Left ventricle myocardium inferior (tissue), 1 donor: ENCODE measurements at regions not wholly inside any gene's neighbourhood (a gene's known extent, or its start where the extent isn't known, plus 50 kb on each side); places are given as distances from the start of the nearest gene placed in this dataset.

ENCODE experiments used
- DNase-seq: peaks from one replicate; pipeline ENCODE4 v3.0.0-alpha.2; 2020
- H3K27ac ChIP-seq: fragments of 200-600 bp; replicated peaks from 2 replicates; pipeline ENCODE4 v1.8.0; 2021
- H3K27me3 ChIP-seq: fragments of 200-600 bp; 2 replicates; pipeline ENCODE4 v1.8.0; 2021; ENCODE audit warnings: low read depth
- H3K36me3 ChIP-seq: fragments of 200-600 bp; 2 replicates; pipeline ENCODE4 v1.8.0; 2021
- H3K4me1 ChIP-seq: fragments of 200-600 bp; 2 replicates; pipeline ENCODE4 v1.8.0; 2021
- H3K4me3 ChIP-seq: fragments of 200-600 bp; 2 replicates; pipeline ENCODE4 v1.8.0; 2021; ENCODE audit warnings: mild to moderate bottlenecking, moderate library complexity
- H3K9me3 ChIP-seq: fragments of 200-600 bp; replicated peaks from 2 replicates; pipeline ENCODE4 v1.8.0; 2021
- intact Hi-C: fragments of 100-400 bp; cut with micrococcal nuclease; formaldehyde crosslinking; loops from one replicate; pipeline ENCODE4 v1.11.0; 2022
- TF ChIP-seq, protein P1 (sequence below): fragments of 200-600 bp; IDR thresholded peaks from 2 replicates; pipeline ENCODE4 v1.8.0; 2021; ENCODE audit warnings: antibody characterized with exemption, mild to moderate bottlenecking, borderline replicate concordance
- donor health status: DM: no; HTN: yes; CAD: no; lungs with severe emphysema.

DNA sequence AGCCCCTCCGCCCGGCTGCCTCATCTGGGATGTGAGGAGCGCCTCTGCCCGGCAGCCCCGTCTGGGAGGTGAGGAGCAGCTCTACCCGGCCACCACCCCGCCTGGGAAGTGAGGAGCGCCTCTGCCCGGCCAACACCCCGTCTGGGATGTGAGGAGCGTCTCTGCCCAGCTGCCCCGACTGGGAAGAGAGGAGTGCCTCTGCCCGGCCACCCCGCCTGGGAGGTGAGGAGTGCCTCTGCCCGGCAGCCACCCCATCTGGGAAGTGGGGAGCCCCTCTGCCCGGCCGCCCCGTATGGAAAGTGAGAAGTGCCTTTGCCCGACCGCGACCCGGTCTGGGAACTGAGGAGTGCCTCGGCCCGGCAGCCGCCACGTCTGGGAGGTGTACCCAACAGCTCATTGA lies 74.3 kb upstream of the TNIP3 start:
- no peaks in the 10 kb centered on the region for H3K27me3 ChIP-seq
- H3K4me1 ChIP-seq, result no peaks in the 10 kb centered on the region
- intact Hi-C loops, result no loop called here
- DNase-seq, result no peak
- no peak overlapping the region for H3K27ac ChIP-seq
- H3K4me3 ChIP-seq, result no peak overlapping the region
- H3K36me3 ChIP-seq, result no peaks in the 10 kb centered on the region
- no peaks in the 10 kb centered on the region for H3K9me3 ChIP-seq
- TF ChIP-seq, protein P1, sequence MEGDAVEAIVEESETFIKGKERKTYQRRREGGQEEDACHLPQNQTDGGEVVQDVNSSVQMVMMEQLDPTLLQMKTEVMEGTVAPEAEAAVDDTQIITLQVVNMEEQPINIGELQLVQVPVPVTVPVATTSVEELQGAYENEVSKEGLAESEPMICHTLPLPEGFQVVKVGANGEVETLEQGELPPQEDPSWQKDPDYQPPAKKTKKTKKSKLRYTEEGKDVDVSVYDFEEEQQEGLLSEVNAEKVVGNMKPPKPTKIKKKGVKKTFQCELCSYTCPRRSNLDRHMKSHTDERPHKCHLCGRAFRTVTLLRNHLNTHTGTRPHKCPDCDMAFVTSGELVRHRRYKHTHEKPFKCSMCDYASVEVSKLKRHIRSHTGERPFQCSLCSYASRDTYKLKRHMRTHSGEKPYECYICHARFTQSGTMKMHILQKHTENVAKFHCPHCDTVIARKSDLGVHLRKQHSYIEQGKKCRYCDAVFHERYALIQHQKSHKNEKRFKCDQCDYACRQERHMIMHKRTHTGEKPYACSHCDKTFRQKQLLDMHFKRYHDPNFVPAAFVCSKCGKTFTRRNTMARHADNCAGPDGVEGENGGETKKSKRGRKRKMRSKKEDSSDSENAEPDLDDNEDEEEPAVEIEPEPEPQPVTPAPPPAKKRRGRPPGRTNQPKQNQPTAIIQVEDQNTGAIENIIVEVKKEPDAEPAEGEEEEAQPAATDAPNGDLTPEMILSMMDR, result no peak

DNA sequence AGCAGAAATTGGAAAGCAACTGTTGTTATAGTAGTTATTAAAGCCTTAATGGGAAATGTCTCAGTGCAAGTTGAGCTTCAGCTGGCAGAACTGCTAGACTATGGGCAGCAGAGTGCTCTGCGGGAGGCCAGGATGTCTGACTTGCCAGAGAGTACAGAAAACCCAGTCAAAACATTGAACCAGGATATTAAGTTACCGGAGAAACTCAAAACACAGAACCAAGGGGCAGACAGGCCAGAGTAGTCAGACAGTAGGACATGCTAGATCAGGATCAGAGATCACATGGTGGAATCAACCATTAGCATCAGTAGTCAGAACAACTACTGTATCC lies 72.9 kb upstream of the TNIP3 start:
- intact Hi-C loops, result no loop called here

DNA sequence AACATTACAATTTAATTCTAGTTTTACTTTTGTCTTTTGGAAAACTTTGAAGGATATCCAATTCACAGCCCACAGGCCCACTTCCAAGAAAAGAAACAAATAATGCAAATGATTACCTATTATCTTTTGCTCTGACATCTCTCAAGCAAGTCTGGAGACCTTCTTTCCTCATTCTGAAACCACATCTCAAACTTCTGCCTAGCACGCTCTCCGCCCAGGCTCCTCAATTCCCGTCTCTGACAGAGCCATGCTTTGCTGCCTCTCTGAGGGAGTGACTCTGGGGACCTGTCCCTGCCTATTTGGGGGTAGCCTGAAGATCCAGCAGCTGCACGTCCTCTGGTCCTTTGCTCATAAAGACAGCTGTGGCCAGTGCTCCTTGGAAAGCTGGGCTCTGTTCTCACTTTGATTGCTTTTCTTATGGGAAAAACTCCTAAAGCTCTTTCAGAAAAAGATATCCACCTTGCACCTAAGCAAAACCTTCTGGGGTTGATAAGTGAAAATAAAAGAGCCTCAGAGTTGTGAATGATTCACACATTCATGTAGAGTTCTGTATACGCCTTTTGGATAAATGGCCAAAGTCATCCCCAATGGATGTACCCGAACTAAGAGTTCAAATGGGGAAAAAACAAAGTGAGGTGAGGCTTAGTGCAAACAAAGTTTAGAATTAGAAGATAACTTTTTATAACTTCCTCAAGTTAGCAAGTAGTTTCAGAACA lies 72.4 kb upstream of the TNIP3 start:
- DNase-seq, result no peak
- no peak overlapping the region for H3K27ac ChIP-seq
- H3K9me3 ChIP-seq, result no peaks in the 10 kb centered on the region
- no peaks in the 10 kb centered on the region for H3K4me1 ChIP-seq
- no peaks in the 10 kb centered on the region for H3K27me3 ChIP-seq
- H3K36me3 ChIP-seq, result no peaks in the 10 kb centered on the region
- TF ChIP-seq, protein P1, result no peak
- intact Hi-C loops, result no loop called here
- H3K4me3 ChIP-seq, result no peak overlapping the region

More for the DNA sequence above, 72.9 kb upstream of the TNIP3 start:
- DNase-seq, result no peak
- no peaks in the 10 kb centered on the region for H3K27me3 ChIP-seq
- H3K4me1 ChIP-seq, result no peaks in the 10 kb centered on the region
- TF ChIP-seq, protein P1, result no peak
- no peak overlapping the region for H3K27ac ChIP-seq
- H3K36me3 ChIP-seq, result no peaks in the 10 kb centered on the region
- H3K9me3 ChIP-seq, result no peaks in the 10 kb centered on the region
- no peak overlapping the region for H3K4me3 ChIP-seq

DNA sequence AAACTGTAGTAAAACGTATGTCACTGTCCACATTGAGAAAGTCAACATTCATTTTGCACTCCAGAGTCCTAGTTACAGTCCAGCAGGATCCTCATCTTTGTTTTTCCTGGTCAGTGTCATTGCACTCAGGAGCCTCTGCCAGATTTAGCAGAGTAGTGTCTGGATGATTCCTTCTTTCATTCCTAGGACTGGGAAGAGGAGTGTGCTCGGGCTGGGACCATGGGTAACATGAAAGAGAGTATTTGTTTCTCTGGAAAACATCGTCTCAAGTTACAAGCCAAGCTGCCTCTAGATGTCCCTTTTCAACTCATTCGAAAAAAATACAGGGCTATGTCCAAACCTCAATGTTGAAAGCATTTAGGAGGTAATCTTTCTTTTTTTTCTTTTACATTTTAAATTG lies 69.9 kb upstream of the TNIP3 start:
- intact Hi-C loops, result no loop called here

DNA sequence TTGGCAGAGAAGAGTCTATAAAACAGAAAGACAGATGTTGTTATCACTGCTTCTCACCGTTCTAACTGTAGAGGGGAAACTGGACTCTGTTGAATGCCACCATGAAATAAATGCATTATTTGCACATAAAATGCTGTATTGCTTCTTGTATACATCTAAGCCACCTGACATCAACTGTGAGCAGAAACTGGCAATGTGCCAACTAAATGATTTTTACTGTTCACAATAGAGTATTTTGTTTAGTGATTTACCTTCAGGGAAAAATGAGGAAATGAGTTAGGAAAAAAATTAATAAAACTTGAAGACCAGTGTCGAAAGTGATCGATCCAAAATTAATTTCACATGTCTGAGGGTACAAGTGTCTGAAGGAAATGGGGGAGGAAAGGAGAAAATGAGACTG lies 65.9 kb upstream of the TNIP3 start:
- H3K4me1 ChIP-seq, result no peaks in the 10 kb centered on the region
- H3K4me3 ChIP-seq, result no peak overlapping the region
- no peak overlapping the region for H3K27ac ChIP-seq
- no peaks in the 10 kb centered on the region for H3K36me3 ChIP-seq
- DNase-seq, result no peak
- no peaks in the 10 kb centered on the region for H3K9me3 ChIP-seq
- TF ChIP-seq, protein P1, result no peak
- H3K27me3 ChIP-seq, result no peaks in the 10 kb centered on the region
- intact Hi-C loops, result no loop called here

More for the DNA sequence above, 69.9 kb upstream of the TNIP3 start:
- H3K4me3 ChIP-seq, result no peak overlapping the region
- no peaks in the 10 kb centered on the region for H3K9me3 ChIP-seq
- no peaks in the 10 kb centered on the region for H3K36me3 ChIP-seq
- no peak for DNase-seq
- H3K27me3 ChIP-seq, result no peaks in the 10 kb centered on the region
- no peak overlapping the region for H3K27ac ChIP-seq
- H3K4me1 ChIP-seq, result no peaks in the 10 kb centered on the region
- TF ChIP-seq, protein P1, result no peak

DNA sequence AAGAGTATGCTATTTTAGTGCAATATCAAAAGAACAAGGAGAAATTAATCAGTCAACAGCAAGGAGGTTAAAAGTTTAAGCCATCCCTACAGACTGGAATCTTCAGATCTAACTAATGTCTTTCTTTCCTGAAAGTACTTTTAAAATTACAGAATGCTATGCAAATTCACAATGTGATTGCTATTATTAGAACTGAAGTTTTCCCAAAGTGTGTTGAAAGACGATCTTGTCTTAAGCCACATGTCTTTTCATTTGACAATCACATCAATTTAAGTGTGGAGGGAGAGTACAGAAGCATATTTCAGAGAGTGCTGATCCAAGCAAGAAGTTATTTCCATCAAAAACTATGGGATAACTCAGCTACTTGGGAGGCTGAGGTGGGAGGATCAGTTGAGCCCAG lies 64.7 kb upstream of the TNIP3 start:
- Histone ChIP-seq H3K36me3 (no peaks in the 10 kb centered on the region), H3K9me3 (no peaks in the 10 kb centered on the region), H3K27ac (no peak overlapping the region), H3K4me1 (no peaks in the 10 kb centered on the region), H3K4me3 (no peak overlapping the region), H3K27me3 (no peaks in the 10 kb centered on the region)
- no peak for DNase-seq
- TF ChIP-seq, protein P1, result no peak
- intact Hi-C loops, result no loop called here
